GM18499 (cell line): ENCODE measurements at regions not wholly inside any gene's neighbourhood (a gene's known extent, or its start where the extent isn't known, plus 50 kb on each side); places are given as distances from the start of the nearest gene placed in this dataset.
"Not testable (repeated sequence)": the region's sequence is repeated elsewhere in the genome, so short reads cannot be mapped to it uniquely, and the experiment has no call there.

Experiments
- ATAC-seq: cut with Tn5 transposase; IDR thresholded peaks from one replicate; pipeline ENCODE4 v1.9.1; 2021; ENCODE audit warnings: moderate number of reproducible peaks; ENCODE audit not compliant: insufficient read depth, unreplicated experiment

DNA sequence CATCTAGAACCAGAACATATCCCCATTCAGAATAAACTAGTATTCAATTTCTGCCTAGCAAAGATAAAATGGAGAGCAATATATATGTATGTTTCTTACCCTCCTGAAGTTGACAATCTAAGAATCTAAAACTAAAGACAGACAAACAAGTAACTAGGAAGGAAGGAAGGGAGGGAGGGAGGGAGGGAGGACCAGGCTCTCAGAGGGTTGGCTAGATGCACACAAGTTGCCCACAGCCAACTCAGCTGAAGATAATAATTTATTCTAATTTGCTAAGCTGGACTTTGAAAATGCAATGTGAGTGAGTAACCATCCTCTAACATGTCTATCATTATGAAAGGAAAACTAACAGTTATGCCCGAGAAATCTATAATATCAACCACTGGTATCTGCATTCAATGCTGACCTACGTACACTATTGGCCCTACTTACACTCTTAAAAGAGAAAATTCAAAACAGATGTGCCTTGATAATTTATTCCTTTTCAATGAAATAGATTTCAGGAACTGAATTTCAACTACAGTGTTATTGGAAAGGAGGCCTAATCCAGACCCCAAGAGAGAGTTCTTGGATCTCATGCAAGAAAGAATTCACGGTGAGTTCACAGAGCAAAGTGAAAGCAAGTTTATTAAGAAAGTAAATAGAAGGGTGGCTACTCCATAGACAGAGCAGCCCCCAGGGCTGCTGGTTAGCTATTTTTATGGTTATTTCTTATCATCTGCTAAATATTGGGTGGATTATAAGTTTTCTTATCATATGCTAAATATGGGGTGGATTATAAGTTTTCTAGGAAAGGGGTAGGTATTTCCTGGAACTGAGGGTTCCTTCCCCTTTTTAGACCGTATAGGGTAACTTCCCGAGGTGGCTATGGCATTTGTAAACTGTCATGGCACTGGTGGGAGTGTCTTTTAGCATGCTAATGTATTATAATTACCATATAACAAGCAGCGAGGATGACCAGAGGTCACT lies 288.5 kb upstream of the SLC39A10 start:
- no peak for ATAC-seq

DNA sequence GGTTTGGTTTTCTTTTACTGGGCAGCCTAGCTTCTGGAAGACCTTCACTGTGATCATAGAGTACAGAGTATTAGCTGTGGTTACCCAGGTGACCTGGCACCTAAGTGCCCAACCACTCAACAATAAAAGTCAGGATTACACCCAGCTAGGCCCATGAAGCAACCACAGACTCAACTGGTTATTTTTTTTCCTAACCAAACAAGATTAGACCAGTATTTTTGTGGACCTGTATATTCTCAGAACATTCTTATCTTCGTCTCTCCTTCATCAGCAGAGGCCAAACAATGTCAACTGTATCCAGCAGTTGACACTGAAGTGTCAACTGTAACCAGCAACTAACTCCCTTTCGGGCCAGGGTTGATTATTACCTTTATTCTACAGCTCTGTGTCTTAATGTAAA lies 289.2 kb upstream of the SLC39A10 start:
- ATAC-seq: no peak

GRCh38 chr2:195364015-195364965 lies 292.7 kb upstream of the SLC39A10 start:
- no peak for ATAC-seq

DNA sequence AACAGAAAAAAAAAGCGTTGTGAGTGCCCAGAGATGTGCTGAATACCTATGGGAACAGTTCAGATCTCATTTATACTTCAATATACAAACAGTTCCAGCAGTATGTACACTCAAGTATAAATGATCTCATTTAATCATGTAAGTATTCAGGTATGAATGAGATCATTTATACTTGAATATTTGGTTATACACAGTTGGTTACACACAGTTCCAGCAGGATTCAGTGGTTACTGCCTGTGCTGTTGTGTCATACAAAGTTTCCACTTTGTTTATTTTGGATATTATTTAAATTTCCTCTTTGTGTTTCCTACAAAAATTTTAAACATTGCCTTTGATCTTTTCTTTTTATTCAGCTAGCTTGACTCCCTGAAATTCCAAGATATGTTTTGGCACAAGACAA lies 293.5 kb upstream of the SLC39A10 start:
- no peak for ATAC-seq

GRCh38 chr2:195360242-195360641 lies 296.8 kb upstream of the SLC39A10 start:
- ATAC-seq: no peak

DNA sequence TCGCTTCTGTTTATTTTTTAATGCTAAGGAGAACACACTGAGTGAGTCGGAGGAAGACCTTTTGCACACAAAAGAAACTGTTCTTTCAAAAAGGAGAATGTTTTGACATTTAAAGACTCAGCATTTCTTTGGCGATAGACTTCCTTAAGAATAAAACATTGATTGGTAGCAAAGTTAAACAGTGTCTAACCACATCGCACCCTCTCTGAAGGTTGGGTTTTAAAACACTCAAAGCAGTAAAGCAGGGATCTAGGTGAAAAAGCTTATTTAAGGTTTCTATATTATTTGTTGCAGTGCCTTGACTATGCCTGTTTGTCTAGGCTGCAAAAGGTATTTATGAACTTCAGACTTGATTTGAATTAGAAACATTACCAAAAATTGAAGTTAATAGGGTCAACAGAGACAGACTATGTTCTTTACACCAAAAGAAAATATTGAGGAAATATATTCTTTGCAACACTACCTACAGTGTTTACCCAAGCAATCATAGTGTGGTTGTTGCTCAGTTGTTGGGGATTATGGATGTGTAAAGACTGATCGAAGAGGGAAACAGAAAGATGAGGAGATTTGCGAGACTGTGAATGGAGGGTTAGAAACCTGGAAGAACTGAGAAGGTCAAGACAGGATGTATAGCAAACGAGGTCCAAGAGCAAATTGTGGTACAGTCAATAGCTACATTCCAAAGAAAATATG lies 297.8 kb upstream of the SLC39A10 start:
- ATAC-seq: no peak

DNA sequence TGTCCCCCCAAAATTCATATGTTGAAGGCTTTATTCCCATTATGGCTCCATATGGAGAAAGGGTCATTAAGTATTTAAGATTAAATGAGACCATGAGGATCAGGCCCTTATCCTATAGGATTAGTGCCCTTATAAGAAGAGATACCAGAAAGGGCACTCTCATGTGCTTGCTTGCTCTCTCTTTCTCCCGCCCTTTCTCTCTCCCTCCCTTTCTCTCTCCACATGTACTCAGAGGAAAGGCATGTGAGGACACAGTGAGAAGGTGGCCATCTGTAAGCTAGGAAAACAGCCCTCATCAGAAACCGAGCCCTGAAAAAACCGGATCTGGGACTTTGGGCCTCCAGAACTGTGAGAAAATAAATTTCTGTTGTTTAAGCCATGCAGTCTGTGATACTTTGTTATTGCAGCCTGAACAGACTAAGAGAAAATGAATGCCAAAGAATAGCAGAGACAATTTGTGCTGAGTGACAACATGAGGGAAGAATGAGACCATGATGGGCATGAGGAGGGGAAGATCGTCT lies 300.0 kb upstream of the SLC39A10 start:
- no peak for ATAC-seq

GRCh38 chr2:195356026-195356425 lies 301.0 kb upstream of the SLC39A10 start:
- no peak for ATAC-seq

DNA sequence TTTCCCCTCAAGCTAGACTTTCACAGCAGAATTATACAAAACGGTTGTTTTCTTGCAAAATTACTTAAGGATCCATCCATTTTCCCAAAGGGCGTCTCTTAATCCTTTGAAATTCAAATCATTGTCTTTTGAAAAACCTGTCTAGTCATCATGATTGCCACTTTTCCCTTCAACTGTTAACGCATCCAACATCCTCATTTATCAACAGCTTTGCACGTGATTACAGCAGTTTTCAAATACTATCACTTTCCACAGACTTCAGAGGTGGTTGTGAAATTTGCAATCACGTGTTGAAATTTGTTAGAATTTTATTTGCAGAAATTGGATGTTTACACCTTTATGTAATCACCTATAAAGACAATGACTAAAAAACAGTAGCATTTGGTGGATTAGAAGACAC lies 304.4 kb upstream of the SLC39A10 start:
- no peak for ATAC-seq

DNA sequence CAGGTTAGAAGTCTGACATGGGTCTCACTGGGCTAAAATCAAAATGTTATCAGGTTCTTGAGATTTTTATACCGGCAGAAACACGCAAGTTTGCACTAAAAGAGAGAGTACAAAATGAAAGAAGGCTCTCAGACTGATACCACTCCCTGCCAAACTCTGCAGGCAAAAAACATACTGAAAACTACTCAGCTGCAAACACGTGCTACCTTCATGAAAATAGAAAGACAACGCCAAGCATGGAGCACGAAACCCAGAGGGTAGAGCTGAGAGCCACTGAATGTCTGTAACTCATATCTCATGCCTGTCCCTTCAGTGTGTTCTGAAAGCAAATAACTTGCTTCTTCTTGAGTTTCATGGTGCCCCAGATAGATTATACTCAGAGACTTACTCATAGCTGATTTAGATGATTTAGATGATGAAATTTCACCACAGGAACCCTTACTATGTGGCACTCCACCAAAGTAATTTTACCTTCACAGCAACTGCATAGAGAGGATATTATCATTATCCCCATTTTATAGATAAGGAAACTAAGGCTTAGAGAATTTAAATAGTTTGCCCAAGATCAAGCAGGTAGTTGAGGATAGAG lies 313.0 kb upstream of the SLC39A10 start:
- ATAC-seq: no peak

DNA sequence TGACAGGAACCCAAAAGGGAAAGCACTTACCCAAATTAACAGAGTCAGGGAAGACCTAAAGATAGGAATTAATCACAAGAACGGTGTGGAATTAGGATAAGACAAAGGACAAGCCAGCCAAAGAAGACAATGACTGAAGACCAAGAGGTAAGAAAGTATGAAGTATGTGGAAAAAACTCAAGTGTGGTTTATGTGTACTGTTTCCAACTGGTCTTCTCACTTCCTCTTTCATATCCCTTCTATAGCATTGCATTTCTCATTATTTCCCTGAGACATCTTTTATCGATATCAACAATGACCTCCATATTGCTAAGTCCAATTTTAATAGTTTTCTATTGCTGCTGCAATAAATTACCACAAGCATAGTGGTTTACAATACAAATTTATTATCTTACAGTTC lies 313.5 kb upstream of the SLC39A10 start:
- ATAC-seq: no peak

- ATAC-seq: no peak
Observed at GRCh38 chr2:195342061-195342460, 315.0 kb upstream of the SLC39A10 start.

- no peak for ATAC-seq
Observed at GRCh38 chr2:195338856-195339255, 318.2 kb upstream of the SLC39A10 start.

DNA sequence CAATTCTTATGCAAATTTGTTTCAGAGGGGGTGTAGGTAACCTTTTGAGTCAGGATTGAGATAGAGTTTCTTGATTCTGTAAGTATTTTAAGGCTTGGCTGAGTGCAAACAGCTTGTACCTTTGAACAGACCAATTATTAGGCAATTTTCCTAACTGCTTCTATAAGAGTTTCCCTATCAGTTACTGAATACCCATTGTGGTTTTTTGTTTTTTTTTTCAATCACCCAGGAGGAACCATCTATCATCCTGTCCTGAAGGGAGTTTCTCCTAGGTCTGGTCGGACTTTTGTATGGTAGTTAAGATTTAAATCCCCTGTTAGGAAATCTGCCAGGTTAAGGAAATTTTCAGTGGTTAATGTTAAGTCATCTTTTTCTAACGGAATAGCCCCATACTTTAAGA lies 319.4 kb upstream of the SLC39A10 start:
- no peak for ATAC-seq

- ATAC-seq: no peak
Observed at GRCh38 chr2:195333869-195334268, 323.2 kb upstream of the SLC39A10 start.

- no peak for ATAC-seq
Observed at GRCh38 chr2:195331966-195332365, 325.1 kb upstream of the SLC39A10 start.

- ATAC-seq: no peak
Observed at GRCh38 chr2:195331129-195331528, 325.9 kb upstream of the SLC39A10 start.

GRCh38 chr2:195330513-195330956 lies 326.5 kb upstream of the SLC39A10 start:
- no peak for ATAC-seq

DNA sequence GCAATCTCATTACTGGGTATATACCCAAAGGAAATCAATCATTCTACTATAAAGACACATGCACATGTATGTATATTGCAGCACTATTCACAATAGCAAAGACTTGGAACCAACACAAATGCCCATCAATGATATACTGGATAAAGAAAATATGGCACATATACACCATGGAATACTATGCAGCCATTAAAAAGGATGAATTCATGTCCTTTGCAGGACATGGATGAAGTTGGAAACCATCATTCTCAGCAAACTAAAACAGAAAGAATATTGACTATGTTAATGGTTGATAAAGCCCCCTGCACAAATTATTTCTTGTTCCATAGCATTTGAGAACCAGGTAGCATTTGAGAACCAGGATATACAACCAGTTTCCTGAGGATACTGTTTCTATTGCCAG lies 327.2 kb upstream of the SLC39A10 start:
- not testable (repeated sequence) for ATAC-seq

- no peak for ATAC-seq
Observed at GRCh38 chr2:195326537-195326936, 330.5 kb upstream of the SLC39A10 start.
